IPS DF 6.9 (cell line): ENCODE measurements at regions not wholly inside any gene's neighbourhood (a gene's known extent, or its start where the extent isn't known, plus 50 kb on each side); places are given as distances from the start of the nearest gene placed in this dataset.

Experiments
- DNase-seq: peaks from one replicate; pipeline ENCODE4 v3.0.0-alpha.2; 2013; ENCODE audit warnings: low read depth, low spot score
- H3K27ac ChIP-seq: one replicate; pipeline ENCODE4 v1.5.1; 2013; ENCODE audit warnings: low read length, control low read depth
- H3K27me3 ChIP-seq: 2 replicates; pipeline ENCODE4 v1.6.1; 2013; ENCODE audit warnings: mild to moderate bottlenecking, low read length; ENCODE audit not compliant: control insufficient read depth, insufficient read depth
- H3K36me3 ChIP-seq: 2 replicates; pipeline ENCODE4 v1.6.1; 2013; ENCODE audit warnings: low read length; ENCODE audit not compliant: control insufficient read depth, insufficient read depth
- H3K4me1 ChIP-seq: 2 replicates; pipeline ENCODE4 v1.6.1; 2013; ENCODE audit warnings: low read length; ENCODE audit not compliant: control insufficient read depth, insufficient read depth
- H3K4me3 ChIP-seq: 2 replicates; pipeline ENCODE4 v1.5.1; 2013; ENCODE audit warnings: mild to moderate bottlenecking, low read length
- H3K9me3 ChIP-seq: 2 replicates; pipeline ENCODE4 v1.6.1; 2013; ENCODE audit warnings: low read length, inconsistent platforms; ENCODE audit not compliant: control insufficient read depth, insufficient read depth
- WGBS: extraction: QIAGEN DNeasy Blood & Tissue Kit; methylation state at CpG from one replicate; pipeline ENCODE4 v1.1.7; 2013; ENCODE audit warnings: mixed read lengths, missing lambda C conversion rate; ENCODE audit not compliant: insufficient read length, insufficient coverage; 5-methylcytosine and 5-hydroxymethylcytosine counted together

GRCh38 chr3:194971009-194971408 lies 285.3 kb downstream of the FAM43A start:
- no peaks in the 10 kb centered on the region for H3K9me3 ChIP-seq
- H3K27ac ChIP-seq: no peak overlapping the region
- H3K27me3 ChIP-seq: no peaks in the 10 kb centered on the region
- no peak for DNase-seq
- H3K4me3 ChIP-seq: no peak overlapping the region
- no peaks in the 10 kb centered on the region for H3K36me3 ChIP-seq
- H3K4me1 ChIP-seq: no peaks in the 10 kb centered on the region
- WGBS: no CpG with 5 or more reads among the region's 5 CpGs

GRCh38 chr3:194971965-194972364 lies 286.3 kb downstream of the FAM43A start:
- DNase-seq: no peak
- no peaks in the 10 kb centered on the region for H3K27me3 ChIP-seq

GRCh38 chr3:194972641-194973040 lies 287.0 kb downstream of the FAM43A start:
- Histone ChIP-seq H3K4me3 (no peak overlapping the region), H3K27me3 (no peaks in the 10 kb centered on the region), H3K4me1 (no peaks in the 10 kb centered on the region), H3K27ac (no peak overlapping the region), H3K9me3 (no peaks in the 10 kb centered on the region), H3K36me3 (no peaks in the 10 kb centered on the region)
- no CpG with 5 or more reads among the region's 6 CpGs for WGBS
- no peak for DNase-seq

More at GRCh38 chr3:194971965-194972364, 286.3 kb downstream of the FAM43A start:
- no peak overlapping the region for H3K4me3 ChIP-seq
- no peaks in the 10 kb centered on the region for H3K4me1 ChIP-seq
- no peaks in the 10 kb centered on the region for H3K9me3 ChIP-seq
- H3K36me3 ChIP-seq: no peaks in the 10 kb centered on the region
- no CpG with 5 or more reads among the region's 6 CpGs for WGBS
- no peak overlapping the region for H3K27ac ChIP-seq

GRCh38 chr3:194973366-194974000 lies 287.8 kb downstream of the FAM43A start:
- WGBS: no CpG with 5 or more reads among the region's 12 CpGs
- no peaks in the 10 kb centered on the region for H3K4me1 ChIP-seq
- H3K27ac ChIP-seq: no peak overlapping the region
- no peaks in the 10 kb centered on the region for H3K36me3 ChIP-seq
- no peaks in the 10 kb centered on the region for H3K9me3 ChIP-seq
- no peak overlapping the region for H3K4me3 ChIP-seq
- DNase-seq: no peak
- H3K27me3 ChIP-seq: no peaks in the 10 kb centered on the region

- no peak overlapping the region for H3K27ac ChIP-seq
- no CpG with 5 or more reads among the region's 9 CpGs for WGBS
- H3K27me3 ChIP-seq: no peaks in the 10 kb centered on the region
- H3K4me1 ChIP-seq: no peaks in the 10 kb centered on the region
- no peak for DNase-seq
- no peaks in the 10 kb centered on the region for H3K36me3 ChIP-seq
- no peaks in the 10 kb centered on the region for H3K9me3 ChIP-seq
- H3K4me3 ChIP-seq: no peak overlapping the region
Observed at GRCh38 chr3:194974468-194975135, 288.9 kb downstream of the FAM43A start.

GRCh38 chr3:194976049-194976451 lies 290.4 kb downstream of the FAM43A start:
- no peaks in the 10 kb centered on the region for H3K36me3 ChIP-seq
- no CpG with 5 or more reads among the region's 5 CpGs for WGBS
- no peak overlapping the region for H3K4me3 ChIP-seq
- H3K9me3 ChIP-seq: no peaks in the 10 kb centered on the region
- H3K4me1 ChIP-seq: no peaks in the 10 kb centered on the region
- DNase-seq: no peak
- H3K27ac ChIP-seq: no peak overlapping the region
- H3K27me3 ChIP-seq: no peaks in the 10 kb centered on the region

GRCh38 chr3:194976874-194977273 lies 291.2 kb downstream of the FAM43A start:
- H3K4me3 ChIP-seq: no peak overlapping the region
- H3K27me3 ChIP-seq: no peaks in the 10 kb centered on the region
- no CpG with 5 or more reads among the region's 7 CpGs for WGBS
- H3K9me3 ChIP-seq: no peaks in the 10 kb centered on the region
- no peak overlapping the region for H3K27ac ChIP-seq
- H3K4me1 ChIP-seq: no peaks in the 10 kb centered on the region
- DNase-seq: no peak
- H3K36me3 ChIP-seq: no peaks in the 10 kb centered on the region

GRCh38 chr3:194977356-194977755 lies 291.7 kb downstream of the FAM43A start:
- Histone ChIP-seq H3K27me3 (no peaks in the 10 kb centered on the region), H3K9me3 (no peaks in the 10 kb centered on the region)
- DNase-seq: no peak

GRCh38 chr3:194979173-194979572 lies 291.8 kb downstream of the XXYLT1 start:
- H3K27me3 ChIP-seq: no peaks in the 10 kb centered on the region
- no peak for DNase-seq
- no peaks in the 10 kb centered on the region for H3K4me1 ChIP-seq
- no peaks in the 10 kb centered on the region for H3K9me3 ChIP-seq
- no peak overlapping the region for H3K27ac ChIP-seq
- WGBS: no CpG with 5 or more reads among the region's 6 CpGs
- H3K4me3 ChIP-seq: no peak overlapping the region
- H3K36me3 ChIP-seq: no peaks in the 10 kb centered on the region

More at GRCh38 chr3:194977356-194977755, 291.7 kb downstream of the FAM43A start:
- Histone ChIP-seq H3K36me3 (no peaks in the 10 kb centered on the region), H3K4me1 (no peaks in the 10 kb centered on the region), H3K27ac (no peak overlapping the region), H3K4me3 (no peak overlapping the region)
- no CpG with 5 or more reads among the region's 8 CpGs for WGBS

GRCh38 chr3:194982472-194982871 lies 288.5 kb downstream of the XXYLT1 start:
- no peaks in the 10 kb centered on the region for H3K27me3 ChIP-seq
- H3K4me1 ChIP-seq: peaks cover 2% of the 10 kb centered on the region; the same call in 1 of the 2 replicates
- DNase-seq: no peak
- no peaks in the 10 kb centered on the region for H3K9me3 ChIP-seq
- no CpG with 5 or more reads among the region's 3 CpGs for WGBS
- H3K4me3 ChIP-seq: no peak overlapping the region
- H3K27ac ChIP-seq: no peak overlapping the region
- no peaks in the 10 kb centered on the region for H3K36me3 ChIP-seq

- H3K4me1 ChIP-seq: peaks cover 2% of the 10 kb centered on the region; the same call in 1 of the 2 replicates
- no peak overlapping the region for H3K27ac ChIP-seq
- WGBS: no CpG with 5 or more reads among the region's 2 CpGs
- H3K9me3 ChIP-seq: no peaks in the 10 kb centered on the region
- H3K36me3 ChIP-seq: no peaks in the 10 kb centered on the region
- DNase-seq: no peak
- H3K27me3 ChIP-seq: no peaks in the 10 kb centered on the region
- no peak overlapping the region for H3K4me3 ChIP-seq
Observed at GRCh38 chr3:194983121-194983520, 287.8 kb downstream of the XXYLT1 start.
